DLD1 (cell line): ENCODE measurements at regions not wholly inside any gene's neighbourhood (a gene's known extent, or its start where the extent isn't known, plus 50 kb on each side); places are given as distances from the start of the nearest gene placed in this dataset.

Source experiments
- in situ Hi-C: cut with HindIII; loops from 2 replicates; pipeline ENCODE4 v1.10.0; 2017; ENCODE audit warnings: low sequenced_read_pairs

- in situ Hi-C loops, result no loop called here
Observed at GRCh38 chr5:96143450-96143849, 181.8 kb upstream of the ELL2 start.

- in situ Hi-C loops, result no loop called here
Observed at GRCh38 chr5:96142786-96143434, 181.3 kb upstream of the ELL2 start.

GRCh38 chr5:96142184-96142781, 180.6 kb upstream of the ELL2 start:
- in situ Hi-C loops, result no loop called here

GRCh38 chr5:96141749-96142148, 180.1 kb upstream of the ELL2 start:
- in situ Hi-C loops, result no loop called here

- in situ Hi-C loops, result no loop called here
Observed at GRCh38 chr5:96140496-96140895, 178.8 kb upstream of the ELL2 start.

- in situ Hi-C loops, result no loop called here
Observed at GRCh38 chr5:96140084-96140483, 178.4 kb upstream of the ELL2 start.

- in situ Hi-C loops, result no loop called here
Observed at GRCh38 chr5:96134886-96135285, 173.2 kb upstream of the ELL2 start.

- in situ Hi-C loops, result no loop called here
Observed at GRCh38 chr5:96133341-96134079, 171.9 kb upstream of the ELL2 start.

- in situ Hi-C loops, result no loop called here
Observed at GRCh38 chr5:96129276-96129675, 167.6 kb upstream of the ELL2 start.

GRCh38 chr5:96128204-96128864, 166.7 kb upstream of the ELL2 start:
- in situ Hi-C loops, result no loop called here

- in situ Hi-C loops, result no loop called here
Observed at GRCh38 chr5:96127538-96127937, 165.9 kb upstream of the ELL2 start.

GRCh38 chr5:96125231-96125891, 163.7 kb upstream of the ELL2 start:
- in situ Hi-C loops, result no loop called here

GRCh38 chr5:96124589-96124988, 162.9 kb upstream of the ELL2 start:
- in situ Hi-C loops, result no loop called here

- in situ Hi-C loops, result no loop called here
Observed at GRCh38 chr5:96123418-96123817, 161.8 kb upstream of the ELL2 start.

GRCh38 chr5:96121364-96121763, 159.7 kb upstream of the ELL2 start:
- in situ Hi-C loops, result no loop called here

GRCh38 chr5:96120120-96120519, 158.5 kb upstream of the ELL2 start:
- in situ Hi-C loops, result no loop called here

GRCh38 chr5:96117771-96118651, 156.4 kb upstream of the ELL2 start:
- in situ Hi-C loops, result no loop called here

- in situ Hi-C loops, result no loop called here
Observed at GRCh38 chr5:96115147-96115807, 153.6 kb upstream of the ELL2 start.

GRCh38 chr5:96114736-96115135, 153.1 kb upstream of the ELL2 start:
- in situ Hi-C loops, result no loop called here
